Keratinocyte (primary cell): ENCODE measurements at regions not wholly inside any gene's neighbourhood (a gene's known extent, or its start where the extent isn't known, plus 50 kb on each side); places are given as distances from the start of the nearest gene placed in this dataset.

Source experiments
- DNase-seq: peaks from one replicate; pipeline ENCODE4 v3.0.0-alpha.2; 2011; ENCODE audit warnings: low read depth, missing footprints, low spot score
- FAIRE-seq: peaks from 2 replicates; lab custom pipeline; 2011; peaks lifted over from hg19 to GRCh38; lab: Jason Lieb, UNC
- H2AFZ ChIP-seq: 2 replicates; pipeline ENCODE4 v1.6.0; 2012; ENCODE audit warnings: low read length, control low read depth, inconsistent platforms; ENCODE audit not compliant: control insufficient read depth
- H3K27ac ChIP-seq: 2 replicates; pipeline ENCODE4 v1.5.1; 2011; ENCODE audit warnings: low read length; ENCODE audit not compliant: control insufficient read depth, insufficient read depth
- H3K27me3 ChIP-seq: 3 replicates; pipeline ENCODE4 v1.6.0; 2011; ENCODE audit warnings: low read length; ENCODE audit not compliant: control insufficient read depth, insufficient read depth; ENCODE audit errors: extremely low read depth
- H3K36me3 ChIP-seq, 2 experiments: 2 replicates in 1 of 2; 3 replicates in 1 of 2; pipeline ENCODE4 v1.5.1; 2011; ENCODE audit warnings: low read length in 2 of 2, mild to moderate bottlenecking in 1 of 2; ENCODE audit not compliant: control insufficient read depth in 2 of 2, insufficient read depth in 2 of 2; ENCODE audit errors: extremely low read depth in 1 of 2
- H3K4me1 ChIP-seq: 3 replicates; pipeline ENCODE4 v1.5.1; 2011; ENCODE audit warnings: low read length; ENCODE audit not compliant: control insufficient read depth, insufficient read depth; ENCODE audit errors: extremely low read depth
- H3K4me2 ChIP-seq: 3 replicates; pipeline ENCODE4 v1.6.0; 2011; ENCODE audit warnings: low read depth, low read length; ENCODE audit not compliant: control insufficient read depth, insufficient read depth; ENCODE audit errors: extremely low read depth
- H3K4me3 ChIP-seq, 3 experiments: fragments of 200-600 bp in 1 of 3; sonication (generic) in 1 of 3; 2 replicates in 2 of 3; 3 replicates in 1 of 3; pipeline ENCODE4 v1.5.1; 2011 to 2016; ENCODE audit warnings: low read length in 3 of 3, mild to moderate bottlenecking in 3 of 3, control low read depth in 2 of 3, inconsistent platforms in 1 of 3, low read depth in 1 of 3, mixed read lengths in 1 of 3, mixed run types in 1 of 3, moderate library complexity in 1 of 3; ENCODE audit not compliant: control insufficient read depth in 2 of 3, insufficient read depth in 2 of 3; ENCODE audit errors: extremely low read depth in 1 of 3
- H3K79me2 ChIP-seq: 2 replicates; pipeline ENCODE4 v1.6.0; 2012; ENCODE audit warnings: low read length; ENCODE audit not compliant: control insufficient read depth, insufficient read depth
- H3K9ac ChIP-seq: 3 replicates; pipeline ENCODE4 v1.6.0; 2011; ENCODE audit warnings: low read length; ENCODE audit not compliant: control insufficient read depth, insufficient read depth; ENCODE audit errors: extremely low read depth
- H3K9me1 ChIP-seq: 3 replicates; pipeline ENCODE4 v1.6.0; 2011; ENCODE audit warnings: low read length; ENCODE audit not compliant: control insufficient read depth, insufficient read depth; ENCODE audit errors: extremely low read depth
- H3K9me3 ChIP-seq: 2 replicates; pipeline ENCODE4 v1.5.1; 2012; ENCODE audit warnings: low read depth, low read length; ENCODE audit not compliant: control insufficient read depth
- H4K20me1 ChIP-seq: 3 replicates; pipeline ENCODE4 v1.6.0; 2011; ENCODE audit warnings: low read length; ENCODE audit not compliant: control insufficient read depth, insufficient read depth; ENCODE audit errors: extremely low read depth
- EZH2 ChIP-seq: IDR thresholded peaks from one replicate; pipeline ENCODE4 v1.6.1; 2012; ENCODE audit warnings: inconsistent platforms, mild to moderate bottlenecking, low read length, moderate library complexity
- dilution Hi-C: fragments of 300-500 bp; cut with MboI; formaldehyde crosslinking; loops from one replicate; pipeline ENCODE4 v1.7.0; 2020; ENCODE audit warnings: low sequenced_read_pairs; ENCODE audit not compliant: extremely low pct_ligation_motif_present
- TF ChIP-seq, protein P1 (sequence below), 3 experiments: IDR thresholded peaks in 1 of 3; conservative IDR thresholded peaks in 1 of 3; optimal IDR thresholded peaks in 1 of 3; 2 replicates in 2 of 3; 3 replicates in 1 of 3; pipeline versions ENCODE3 to v1.5.1; 2011; ENCODE audit warnings: low read length in 3 of 3, mild to moderate bottlenecking in 3 of 3, moderate library complexity in 2 of 3, control low read depth in 1 of 3, inconsistent platforms in 1 of 3; ENCODE audit not compliant: insufficient read depth in 2 of 3; ENCODE audit errors: extremely low read depth in 1 of 3

DNA sequence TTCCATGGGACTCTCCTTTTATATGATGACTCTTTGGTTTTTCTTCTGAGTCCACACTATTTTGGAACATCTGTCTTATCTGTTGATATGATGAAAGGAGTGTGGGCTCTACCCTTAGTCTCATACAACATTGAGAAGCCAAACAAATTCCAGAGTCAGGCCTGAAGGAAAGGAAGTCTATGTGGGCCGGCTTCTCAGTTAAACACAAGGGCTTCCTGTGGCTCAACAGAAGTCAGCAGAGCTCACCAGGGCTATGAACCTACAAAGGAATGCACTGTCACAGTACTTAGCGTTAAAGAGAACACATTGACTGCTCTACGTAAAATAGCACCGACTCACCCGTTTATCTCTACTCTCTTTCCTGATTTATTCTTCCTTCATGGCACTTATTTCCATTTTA, 641.0 kb upstream of the FRG1 start:
- DNase-seq (no peak), FAIRE-seq (no peak)
- H3K4me2 ChIP-seq: no peak overlapping the region
- H3K27ac ChIP-seq: no peak overlapping the region
- no peaks in the 10 kb centered on the region for H3K4me1 ChIP-seq
- no peaks in the 10 kb centered on the region for H3K36me3 ChIP-seq
- no peaks in the 10 kb centered on the region for H3K9me3 ChIP-seq
- no peaks in the 10 kb centered on the region for H4K20me1 ChIP-seq
- no peak overlapping the region for H3K4me3 ChIP-seq
- dilution Hi-C loops: no loop called here
- no peaks in the 10 kb centered on the region for H3K9me1 ChIP-seq
- H2AFZ ChIP-seq: no peak overlapping the region
- H3K27me3 ChIP-seq: no peaks in the 10 kb centered on the region
- H3K9ac ChIP-seq: no peak overlapping the region
- TF ChIP-seq, protein P1, sequence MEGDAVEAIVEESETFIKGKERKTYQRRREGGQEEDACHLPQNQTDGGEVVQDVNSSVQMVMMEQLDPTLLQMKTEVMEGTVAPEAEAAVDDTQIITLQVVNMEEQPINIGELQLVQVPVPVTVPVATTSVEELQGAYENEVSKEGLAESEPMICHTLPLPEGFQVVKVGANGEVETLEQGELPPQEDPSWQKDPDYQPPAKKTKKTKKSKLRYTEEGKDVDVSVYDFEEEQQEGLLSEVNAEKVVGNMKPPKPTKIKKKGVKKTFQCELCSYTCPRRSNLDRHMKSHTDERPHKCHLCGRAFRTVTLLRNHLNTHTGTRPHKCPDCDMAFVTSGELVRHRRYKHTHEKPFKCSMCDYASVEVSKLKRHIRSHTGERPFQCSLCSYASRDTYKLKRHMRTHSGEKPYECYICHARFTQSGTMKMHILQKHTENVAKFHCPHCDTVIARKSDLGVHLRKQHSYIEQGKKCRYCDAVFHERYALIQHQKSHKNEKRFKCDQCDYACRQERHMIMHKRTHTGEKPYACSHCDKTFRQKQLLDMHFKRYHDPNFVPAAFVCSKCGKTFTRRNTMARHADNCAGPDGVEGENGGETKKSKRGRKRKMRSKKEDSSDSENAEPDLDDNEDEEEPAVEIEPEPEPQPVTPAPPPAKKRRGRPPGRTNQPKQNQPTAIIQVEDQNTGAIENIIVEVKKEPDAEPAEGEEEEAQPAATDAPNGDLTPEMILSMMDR (optimal IDR thresholded peaks at IDR 0.05 in 1 of 3, IDR thresholded peaks at IDR 0.05 in 1 of 3, conservative IDR thresholded peaks at IDR 0.05 in 1 of 3; ENCODE audit: extremely low read depth in 1 of 3, insufficient read depth in 2 of 3, low read length in 3 of 3): no peak
- TF ChIP-seq EZH2: no peak
- no peaks in the 10 kb centered on the region for H3K79me2 ChIP-seq

DNA sequence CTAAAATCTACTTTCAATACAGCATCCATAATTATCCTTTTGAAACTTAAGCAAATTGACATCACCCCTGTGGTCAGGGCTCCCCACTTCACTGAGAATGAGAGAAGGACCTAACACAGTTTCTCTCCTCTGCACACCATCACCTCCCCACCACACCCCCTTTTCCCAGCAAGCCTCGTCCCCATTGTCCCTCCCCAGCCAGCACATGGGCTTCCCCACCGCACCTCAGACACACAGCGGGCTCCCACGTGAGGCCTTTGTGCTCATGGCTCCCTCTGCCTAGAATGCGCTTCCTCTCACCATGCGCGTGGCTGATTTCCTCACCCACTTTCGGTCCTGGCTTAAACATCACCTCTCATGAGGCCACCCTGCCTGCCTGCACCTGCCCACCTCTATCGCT, 639.0 kb upstream of the FRG1 start:
- no peak overlapping the region for H3K9ac ChIP-seq
- dilution Hi-C loops: no loop called here
- H2AFZ ChIP-seq: no peak overlapping the region
- no peak for FAIRE-seq
- TF ChIP-seq EZH2: no peak
- TF ChIP-seq, protein P1 (optimal IDR thresholded peaks at IDR 0.05 in 1 of 3, IDR thresholded peaks at IDR 0.05 in 1 of 3, conservative IDR thresholded peaks at IDR 0.05 in 1 of 3; ENCODE audit: extremely low read depth in 1 of 3, insufficient read depth in 2 of 3, low read length in 3 of 3): no peak
- no peaks in the 10 kb centered on the region for H3K27me3 ChIP-seq
- no peak for DNase-seq
- no peaks in the 10 kb centered on the region for H3K9me1 ChIP-seq
- no peaks in the 10 kb centered on the region for H3K79me2 ChIP-seq
- no peaks in the 10 kb centered on the region for H3K9me3 ChIP-seq
- no peaks in the 10 kb centered on the region for H3K4me1 ChIP-seq
- H3K4me3 ChIP-seq: no peak overlapping the region
- no peaks in the 10 kb centered on the region for H3K36me3 ChIP-seq
- no peak overlapping the region for H3K4me2 ChIP-seq
- no peaks in the 10 kb centered on the region for H4K20me1 ChIP-seq
- no peak overlapping the region for H3K27ac ChIP-seq
